Gastroesophageal sphincter (tissue), 4 donors: ENCODE measurements at regions not wholly inside any gene's neighbourhood (a gene's known extent, or its start where the extent isn't known, plus 50 kb on each side); places are given as distances from the start of the nearest gene placed in this dataset.

Experiments used
- ATAC-seq: fragments of 150-250 bp; one replicate; pipeline ENCODE4 v1.9.1; 2016; ENCODE audit warnings: mild to moderate bottlenecking, moderate library complexity
- H3K27ac ChIP-seq, 4 donors: fragments of 200-600 bp; sonication (generic) in 3 of 4; 1 replicate in 3 of 4; 2 replicates in 1 of 4; pipeline ENCODE4 v1.5.1; 2016 to 2019
- H3K27me3 ChIP-seq: fragments of 200-600 bp; sonication (generic); one replicate; pipeline ENCODE4 v1.5.1; 2019
- H3K36me3 ChIP-seq, 2 donors: fragments of 200-600 bp; sonication (generic); one replicate each; pipeline ENCODE4 v1.5.1; 2019; ENCODE audit warnings: control low read depth in 1 of 2
- H3K4me1 ChIP-seq, 3 donors: fragments of 200-600 bp; sonication (generic); 1 replicate in 2 of 3; 2 replicates in 1 of 3; pipeline ENCODE4 v1.5.1; 2016 to 2019; ENCODE audit warnings: control low read depth in 2 of 3
- H3K4me3 ChIP-seq, 2 donors: fragments of 200-600 bp; sonication (generic); one replicate each; pipeline ENCODE4 v1.5.1; 2019; ENCODE audit warnings: mild to moderate bottlenecking in 1 of 2, moderate library complexity in 1 of 2
- H3K9me3 ChIP-seq, 3 donors: fragments of 200-600 bp; sonication (generic); one replicate each; pipeline ENCODE4 v1.5.1; 2017 to 2019; ENCODE audit warnings: control low read depth in 2 of 3
- EP300 ChIP-seq: sonication (generic); formaldehyde crosslinking; IDR thresholded peaks from one replicate; pipeline ENCODE4 v1.6.1; 2017; ENCODE audit warnings: antibody characterized with exemption, mild to moderate bottlenecking
- POLR2A ChIP-seq, 2 donors: fragments of 450-650 bp; IDR thresholded peaks; one replicate each; pipeline ENCODE4 v1.6.1; 2017; ENCODE audit warnings: antibody characterized with exemption in 2 of 2, mild to moderate bottlenecking in 2 of 2, moderate library complexity in 1 of 2
- POLR2AphosphoS5 ChIP-seq: sonication (generic); formaldehyde crosslinking; IDR thresholded peaks from one replicate; pipeline ENCODE4 v1.6.1; 2017; ENCODE audit warnings: antibody characterized with exemption
- WGBS, 2 donors: methylation state at CpG; one replicate each; pipeline ENCODE4 v1.1.5; 2018; ENCODE audit warnings: low coverage in 1 of 2; 5-methylcytosine and 5-hydroxymethylcytosine counted together
- TF ChIP-seq, protein P1 (sequence below), 4 experiments: fragments of 200-600 bp in 2 of 4; fragments of 450-650 bp in 2 of 4; sonication (generic) in 1 of 4; IDR thresholded peaks; one replicate each; pipeline ENCODE4 v1.5.1; 2017 to 2019; ENCODE audit warnings: antibody characterized with exemption in 4 of 4, mild to moderate bottlenecking in 2 of 4, moderate library complexity in 2 of 4

DNA sequence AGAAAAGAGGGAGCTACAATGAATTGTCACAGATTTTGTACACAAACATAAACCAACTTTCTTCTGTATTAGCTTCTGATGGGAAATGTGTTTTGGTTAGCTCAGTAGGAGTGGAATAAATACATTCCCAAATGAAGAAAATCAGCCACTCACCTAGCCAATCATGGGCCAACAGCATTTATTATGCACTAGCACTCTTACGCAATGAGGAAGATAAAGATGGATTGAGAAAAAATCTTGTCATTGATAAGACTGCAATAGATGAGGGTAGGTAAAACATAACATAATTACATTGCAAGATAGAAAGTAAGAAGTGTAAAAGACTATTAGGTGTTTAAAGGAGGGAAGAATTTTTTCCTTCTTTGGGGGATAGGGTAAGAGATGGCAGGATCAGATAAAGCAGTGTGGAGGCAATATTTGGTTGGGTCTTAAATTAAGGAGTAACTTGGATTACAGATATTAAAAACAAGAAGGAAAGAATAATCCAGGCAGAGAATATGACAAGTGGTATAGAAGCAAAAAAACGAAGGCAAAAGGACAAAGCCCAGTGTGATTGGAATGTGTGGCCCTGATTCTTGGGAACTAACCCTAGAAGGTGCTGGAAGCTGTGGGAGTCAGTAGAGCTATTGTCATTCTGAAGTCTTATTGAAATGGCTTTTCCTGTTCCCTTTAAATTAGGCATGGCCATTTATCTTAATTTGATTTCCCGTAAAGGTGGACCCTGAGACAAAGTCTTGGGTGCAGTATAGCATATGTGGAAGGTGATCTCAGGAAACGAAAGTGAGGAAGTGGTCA lies 208.4 kb upstream of the MEX3C start:
- H3K36me3 ChIP-seq, result no peaks in the 10 kb centered on the region
- no peak for ATAC-seq
- no peaks in the 10 kb centered on the region for H3K4me1 ChIP-seq
- H3K4me3 ChIP-seq, result no peak overlapping the region
- TF ChIP-seq, protein P1, sequence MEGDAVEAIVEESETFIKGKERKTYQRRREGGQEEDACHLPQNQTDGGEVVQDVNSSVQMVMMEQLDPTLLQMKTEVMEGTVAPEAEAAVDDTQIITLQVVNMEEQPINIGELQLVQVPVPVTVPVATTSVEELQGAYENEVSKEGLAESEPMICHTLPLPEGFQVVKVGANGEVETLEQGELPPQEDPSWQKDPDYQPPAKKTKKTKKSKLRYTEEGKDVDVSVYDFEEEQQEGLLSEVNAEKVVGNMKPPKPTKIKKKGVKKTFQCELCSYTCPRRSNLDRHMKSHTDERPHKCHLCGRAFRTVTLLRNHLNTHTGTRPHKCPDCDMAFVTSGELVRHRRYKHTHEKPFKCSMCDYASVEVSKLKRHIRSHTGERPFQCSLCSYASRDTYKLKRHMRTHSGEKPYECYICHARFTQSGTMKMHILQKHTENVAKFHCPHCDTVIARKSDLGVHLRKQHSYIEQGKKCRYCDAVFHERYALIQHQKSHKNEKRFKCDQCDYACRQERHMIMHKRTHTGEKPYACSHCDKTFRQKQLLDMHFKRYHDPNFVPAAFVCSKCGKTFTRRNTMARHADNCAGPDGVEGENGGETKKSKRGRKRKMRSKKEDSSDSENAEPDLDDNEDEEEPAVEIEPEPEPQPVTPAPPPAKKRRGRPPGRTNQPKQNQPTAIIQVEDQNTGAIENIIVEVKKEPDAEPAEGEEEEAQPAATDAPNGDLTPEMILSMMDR (IDR thresholded peaks at IDR 0.05), result no peak
- TF ChIP-seq POLR2AphosphoS5 (no peak), POLR2A (IDR thresholded peaks at IDR 0.05) (no peak), EP300 (no peak)
- no peak overlapping the region for H3K27ac ChIP-seq
- no peaks in the 10 kb centered on the region for H3K9me3 ChIP-seq
- no peaks in the 10 kb centered on the region for H3K27me3 ChIP-seq
- WGBS, 2 donors, result 75 to 79% methylated on average over 4 of the region's 4 CpGs

DNA sequence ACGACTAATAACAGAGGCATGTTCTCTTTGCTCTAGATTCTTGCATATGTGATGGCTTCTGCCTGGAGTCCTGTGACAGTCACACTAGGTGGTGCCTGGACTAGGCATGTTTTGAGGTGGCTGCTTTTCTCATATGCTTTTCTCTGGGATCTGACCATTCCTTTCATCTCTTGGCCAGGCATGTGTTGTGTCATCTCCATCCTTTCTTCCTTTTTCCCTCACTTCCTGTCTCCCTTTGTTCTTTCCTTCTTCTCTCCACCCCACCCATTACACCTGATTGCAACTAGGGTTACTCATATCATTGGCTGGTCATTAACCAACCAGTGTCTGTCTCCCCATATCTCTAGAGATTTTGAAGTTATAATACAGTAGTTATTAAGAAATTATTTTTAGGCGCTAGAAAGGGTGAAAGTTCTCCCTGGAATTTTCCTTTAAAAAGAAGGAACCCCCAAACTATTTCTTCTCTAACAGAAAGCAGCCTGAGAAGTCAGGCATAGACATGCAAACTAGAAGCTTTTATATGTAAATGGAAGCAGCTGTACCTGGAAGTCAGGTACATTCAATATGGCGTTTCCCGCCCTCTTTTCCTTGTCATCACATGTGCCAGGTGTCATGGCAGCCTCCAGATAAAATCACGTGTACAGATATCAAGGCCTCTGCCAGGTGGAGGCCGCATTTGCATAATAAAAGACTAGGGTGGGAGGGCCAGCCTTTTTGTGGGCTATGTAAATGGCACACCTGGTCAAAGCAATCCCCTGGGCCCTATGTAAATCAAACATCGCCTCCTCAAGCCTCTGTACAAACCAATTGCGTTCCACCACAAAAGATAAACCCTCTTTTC lies 220.4 kb upstream of the MEX3C start:
- Histone ChIP-seq H3K4me3 (no peak overlapping the region), H3K4me1 (no peaks in the 10 kb centered on the region), H3K36me3 (no peaks in the 10 kb centered on the region), H3K27ac (no peak overlapping the region), H3K27me3 (no peaks in the 10 kb centered on the region), H3K9me3 (no peaks in the 10 kb centered on the region)
- 61 to 100% methylated on average over 2 to 8 of the region's 8 CpGs for WGBS, 2 donors
- ATAC-seq, result no peak
- TF ChIP-seq EP300, result no peak
- TF ChIP-seq POLR2AphosphoS5, result no peak
- no peak for TF ChIP-seq POLR2A (IDR thresholded peaks at IDR 0.05)
- TF ChIP-seq, protein P1 (IDR thresholded peaks at IDR 0.05), result no peak

DNA sequence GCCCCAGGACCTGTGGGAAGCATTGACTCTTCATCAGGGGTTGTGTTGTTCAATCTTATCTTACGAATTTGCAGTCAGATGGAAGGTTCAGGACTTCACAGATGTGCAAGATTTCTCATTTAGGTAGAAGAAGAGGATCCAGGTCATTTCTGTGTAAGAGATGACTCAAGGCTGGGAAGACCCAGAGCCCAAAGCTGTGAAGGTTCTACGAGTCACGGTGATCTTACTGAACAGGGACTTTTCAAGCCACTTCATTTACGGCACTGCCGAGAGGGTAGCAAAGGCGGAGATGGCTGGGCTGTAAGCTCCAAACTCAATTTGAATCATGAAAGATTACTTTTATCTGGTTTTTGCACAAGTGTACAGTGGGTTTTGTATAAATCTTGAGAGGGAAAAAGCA lies 228.0 kb upstream of the MEX3C start:
- no peak overlapping the region for H3K27ac ChIP-seq
- peaks cover 4% of the 10 kb centered on the region for H3K27me3 ChIP-seq
- H3K9me3 ChIP-seq, result no peaks in the 10 kb centered on the region
- H3K36me3 ChIP-seq, result no peaks in the 10 kb centered on the region
- H3K4me3 ChIP-seq, result no peak overlapping the region
- no peaks in the 10 kb centered on the region for H3K4me1 ChIP-seq
- TF ChIP-seq EP300 (no peak), POLR2A (IDR thresholded peaks at IDR 0.05) (no peak), POLR2AphosphoS5 (no peak)
- TF ChIP-seq, protein P1 (IDR thresholded peaks at IDR 0.05), result no peak
- no peak for ATAC-seq
- 48 to 73% methylated on average over 2 to 4 of the region's 6 CpGs for WGBS, 2 donors

DNA sequence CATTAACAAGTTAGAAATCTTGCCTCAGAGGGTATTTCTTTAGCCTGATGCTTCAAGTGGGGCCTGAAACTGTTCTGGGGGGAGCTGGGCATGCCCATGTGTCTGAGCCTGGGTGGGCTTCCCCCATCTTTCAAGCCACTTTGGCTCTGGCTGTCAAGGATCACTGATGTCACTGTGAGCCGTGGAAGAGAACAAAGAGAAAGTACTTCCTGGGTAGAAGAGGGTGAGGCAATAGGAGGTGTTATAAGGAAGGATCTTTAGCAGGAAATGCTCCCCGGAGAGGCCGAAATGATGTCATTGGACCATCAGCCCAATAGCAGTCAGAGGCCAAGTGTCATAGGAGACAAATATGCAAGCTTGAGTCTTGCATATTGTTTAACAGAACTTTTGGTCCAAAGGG lies 228.4 kb upstream of the MEX3C start:
- Histone ChIP-seq H3K27me3 (peaks cover 4% of the 10 kb centered on the region), H3K9me3 (no peaks in the 10 kb centered on the region), H3K4me1 (no peaks in the 10 kb centered on the region), H3K4me3 (no peak overlapping the region), H3K27ac (no peak overlapping the region), H3K36me3 (no peaks in the 10 kb centered on the region)
- ATAC-seq, result no peak
- WGBS, 2 donors, result 45% methylated on average over 3 of the region's 3 CpGs; no CpG with 5 or more reads in 1 of the 2 donors
- TF ChIP-seq EP300, result no peak
- TF ChIP-seq POLR2AphosphoS5, result no peak

DNA sequence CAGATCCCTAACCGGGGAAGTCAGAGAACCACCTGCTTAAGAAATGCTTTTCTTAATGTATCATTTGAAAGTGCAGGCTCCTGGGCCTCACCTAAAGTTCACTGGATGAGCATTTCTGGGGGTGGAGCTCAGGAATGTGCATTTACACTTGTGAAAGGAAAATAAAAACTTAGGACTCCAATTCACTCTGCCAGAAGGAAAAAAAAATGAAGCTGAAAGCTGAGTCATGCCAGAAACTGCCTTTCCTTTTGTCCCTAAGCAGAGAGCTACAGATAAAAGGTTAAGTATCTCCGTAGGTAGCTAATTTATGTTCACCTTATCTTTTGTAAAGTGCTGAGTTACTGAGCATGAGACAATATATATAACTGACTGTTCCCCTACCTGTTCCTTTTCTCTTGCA lies 229.5 kb upstream of the MEX3C start:
- no peak for TF ChIP-seq POLR2AphosphoS5
- TF ChIP-seq, protein P1 (IDR thresholded peaks at IDR 0.05), result no peak
- Histone ChIP-seq H3K4me3 (no peak overlapping the region), H3K9me3 (no peaks in the 10 kb centered on the region), H3K4me1 (no peaks in the 10 kb centered on the region), H3K36me3 (no peaks in the 10 kb centered on the region), H3K27me3 (peaks cover 4% of the 10 kb centered on the region), H3K27ac (no peak overlapping the region)
- 51 to 63% methylated on average over 1 to 2 of the region's 2 CpGs for WGBS, 2 donors
- ATAC-seq, result no peak
